GM18498 (cell line): ENCODE measurements at regions not wholly inside any gene's neighbourhood (a gene's known extent, or its start where the extent isn't known, plus 50 kb on each side); places are given as distances from the start of the nearest gene placed in this dataset.

ENCODE experiments used
- ATAC-seq: cut with Tn5 transposase; IDR thresholded peaks from one replicate; pipeline ENCODE4 v1.9.1; 2021; ENCODE audit warnings: mild to moderate bottlenecking, moderate library complexity; ENCODE audit not compliant: unreplicated experiment

DNA sequence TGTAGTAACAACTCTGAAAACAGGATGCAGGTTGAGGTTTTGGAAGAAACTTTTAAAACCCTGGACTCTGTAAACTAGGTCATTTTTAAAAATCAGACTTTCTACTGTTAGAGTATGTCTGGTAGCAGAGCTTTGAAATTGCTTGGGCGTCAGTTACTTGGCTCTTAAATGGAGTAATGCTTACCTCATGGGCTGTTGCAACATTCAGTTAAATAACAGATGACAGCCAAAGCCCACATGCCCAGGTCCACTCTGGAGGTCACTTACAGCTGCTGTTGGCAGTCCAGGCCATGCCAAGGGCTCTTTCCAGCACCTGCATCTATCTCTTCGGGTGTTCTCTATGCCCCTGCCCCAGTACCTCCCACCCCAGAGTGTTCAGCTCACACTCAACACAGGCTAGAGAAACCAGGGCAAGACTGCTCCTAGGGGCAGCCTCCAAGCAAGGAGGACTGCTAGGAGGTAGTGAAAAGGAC, 96.4 kb downstream of the BANF2 start:
- no peak for ATAC-seq

DNA sequence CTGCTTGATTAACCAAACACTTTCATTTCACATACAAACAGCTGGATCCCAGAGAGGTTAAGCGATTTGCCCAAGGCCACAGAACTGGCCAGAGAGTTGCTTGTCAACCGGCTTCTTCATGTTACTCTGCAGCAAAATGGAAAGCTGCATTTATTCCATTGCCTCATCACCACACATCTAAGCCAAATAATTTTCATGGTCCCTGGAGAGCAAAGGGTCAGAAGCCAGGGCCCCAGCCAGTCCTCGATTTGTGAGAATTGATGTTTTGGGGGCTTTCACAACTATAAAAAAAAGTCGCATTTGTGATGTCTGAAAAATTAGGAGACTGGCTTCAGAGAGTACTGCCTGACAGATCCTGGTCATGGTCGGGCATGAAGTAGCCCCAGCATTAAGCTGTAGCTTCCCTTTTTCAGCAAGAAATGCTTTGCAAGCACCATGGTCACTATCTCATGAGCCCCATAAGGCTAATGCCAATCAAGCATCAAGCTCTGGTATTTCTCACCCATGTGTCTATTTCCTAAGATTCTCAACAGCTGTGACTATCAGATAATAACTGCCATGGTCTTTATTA, 95.8 kb downstream of the BANF2 start:
- no peak for ATAC-seq

DNA sequence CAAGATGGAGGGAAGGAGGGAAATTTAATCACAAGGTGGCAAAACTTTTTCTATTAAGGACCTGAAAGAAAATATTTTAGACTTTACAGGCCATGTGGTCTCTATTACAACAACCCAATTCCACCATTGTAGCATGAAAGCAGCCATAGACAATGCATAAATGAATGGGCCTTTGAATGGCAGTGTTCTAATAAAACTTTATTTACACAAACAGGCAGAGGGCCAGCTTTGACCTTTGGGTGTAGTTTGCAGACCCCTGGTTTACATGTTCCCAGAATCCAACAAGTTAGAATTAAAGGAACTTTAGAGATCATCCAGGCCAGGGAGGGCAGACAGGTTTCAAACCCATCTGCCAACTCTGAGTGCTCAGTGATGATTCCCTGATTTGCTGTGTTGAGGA, 95.2 kb downstream of the BANF2 start:
- no peak for ATAC-seq

DNA sequence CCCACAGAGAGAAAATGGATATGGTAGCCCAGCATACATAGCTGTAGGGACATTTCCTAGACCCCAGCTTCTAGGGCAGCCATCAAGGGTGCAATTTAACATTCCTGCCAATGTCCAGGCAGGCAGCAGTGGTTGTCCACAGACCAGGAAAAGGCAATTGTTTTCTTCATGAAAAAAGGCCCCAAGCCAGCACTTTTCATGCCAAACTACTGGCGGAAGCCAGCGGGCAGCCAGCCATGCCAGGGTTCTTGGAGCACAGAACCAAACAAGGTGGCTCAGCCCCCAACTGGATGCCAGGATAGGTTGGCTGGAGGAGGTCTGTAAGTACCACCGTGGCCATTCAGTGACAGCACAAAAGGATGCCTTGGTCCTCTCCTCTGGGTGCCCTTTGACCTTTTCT, 94.6 kb downstream of the BANF2 start:
- no peak for ATAC-seq

DNA sequence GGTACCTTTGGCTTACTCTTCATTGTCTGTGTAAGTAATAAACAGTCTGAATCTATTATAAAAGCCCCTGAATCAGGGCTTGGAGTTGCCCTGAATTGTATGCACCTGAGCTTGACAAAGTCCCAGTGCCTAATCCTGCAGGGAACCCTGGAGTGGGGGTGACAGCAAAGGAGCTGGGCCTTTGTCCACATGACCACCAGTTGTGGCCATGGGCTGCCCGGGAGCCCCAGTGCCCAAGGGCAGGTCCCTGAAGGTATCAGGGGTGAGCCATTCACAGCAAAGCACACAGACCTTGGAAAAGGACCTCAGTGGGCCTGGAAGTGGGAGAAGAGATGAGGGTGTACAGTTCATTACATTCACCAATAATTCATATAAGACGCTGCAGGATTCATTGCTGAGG, 94.2 kb downstream of the BANF2 start:
- no peak for ATAC-seq

DNA sequence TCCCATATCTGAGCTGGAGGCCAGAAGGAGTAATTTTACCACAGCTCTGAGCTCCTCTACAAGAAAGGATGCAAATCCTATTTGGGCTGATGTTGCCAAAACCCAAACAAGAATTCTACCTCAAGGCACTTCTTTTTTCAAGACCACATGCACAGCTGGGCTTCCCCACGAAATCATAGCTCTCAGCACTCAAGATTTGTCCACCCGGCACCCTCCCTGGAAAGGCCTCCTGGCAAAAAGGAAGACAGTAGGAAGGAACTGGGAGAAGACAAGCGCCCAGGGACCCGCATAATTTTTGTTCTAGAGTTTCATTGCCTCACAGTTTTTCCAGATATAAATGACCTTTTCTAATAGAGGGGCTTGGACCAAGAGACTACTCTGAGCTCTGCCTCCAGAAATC, 90.5 kb downstream of the BANF2 start:
- ATAC-seq, result no peak

DNA sequence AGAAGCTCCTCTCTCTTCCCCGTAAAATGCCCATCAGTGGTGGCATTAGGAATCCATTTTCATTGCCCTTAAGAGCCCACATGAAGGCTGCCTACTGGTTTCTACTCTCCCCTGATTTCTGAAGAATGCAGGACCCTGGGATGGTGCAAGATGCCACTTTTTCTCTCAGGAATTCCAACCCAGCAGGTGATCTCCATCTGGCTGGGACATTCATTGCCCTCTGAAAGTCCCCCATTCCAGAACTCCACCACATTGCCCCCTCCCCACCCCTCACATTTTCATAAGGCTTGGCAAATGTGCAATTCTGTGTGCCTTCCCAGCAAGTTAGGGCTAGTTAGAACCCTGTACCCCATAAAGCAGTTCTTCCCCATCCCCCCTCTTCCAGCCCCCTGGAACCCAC, 88.0 kb downstream of the BANF2 start:
- no peak for ATAC-seq

DNA sequence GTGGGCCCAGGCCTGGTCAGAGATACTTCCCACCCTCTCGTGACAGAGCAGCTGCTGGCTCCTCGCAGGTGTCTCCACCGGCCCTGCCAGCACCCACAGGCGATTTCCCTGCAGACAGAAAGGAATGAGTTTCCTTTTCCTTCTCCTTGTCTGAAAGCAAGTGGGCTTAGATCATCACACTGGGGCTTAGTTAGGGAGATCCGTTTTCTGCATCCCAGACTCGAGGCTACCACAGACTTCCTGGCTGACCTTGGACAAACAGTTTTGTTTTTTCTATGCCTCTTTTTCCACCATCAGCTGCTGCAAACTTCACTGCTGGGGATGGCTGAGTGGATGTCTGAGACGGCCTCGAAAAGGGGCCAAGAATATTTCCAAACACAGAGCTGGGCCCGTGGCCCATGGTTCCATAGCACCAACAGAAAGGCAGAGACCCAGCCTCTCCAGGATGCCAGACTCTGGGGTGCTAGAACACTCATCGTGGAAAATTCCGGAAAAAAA, 86.5 kb downstream of the BANF2 start:
- ATAC-seq, result no peak
